ENCODE measurements at regions not wholly inside any gene's neighbourhood (a gene's known extent, or its start where the extent isn't known, plus 50 kb on each side); places are given as distances from the start of the nearest gene placed in this dataset.

- ATAC-seq, result no peak
- no peak for TF ChIP-seq ARNTL (CRISPR knock-in tag; IDR thresholded peaks at IDR 0.05; ENCODE audit: borderline replicate concordance, low read depth)
- TF ChIP-seq RARB (CRISPR knock-in tag; IDR thresholded peaks at IDR 0.05), result no peak
- no peak for TF ChIP-seq CSRNP3 (CRISPR knock-in tag; IDR thresholded peaks at IDR 0.05)
- no peak for TF ChIP-seq GLIS3 (CRISPR knock-in tag; IDR thresholded peaks at IDR 0.05)
- no peak for TF ChIP-seq ZFP30 (CRISPR knock-in tag; IDR thresholded peaks at IDR 0.05)
- TF ChIP-seq CREB5 (CRISPR knock-in tag; IDR thresholded peaks at IDR 0.05; ENCODE audit: low read depth), result no peak
- TF ChIP-seq ZC3H10 (CRISPR knock-in tag; IDR thresholded peaks at IDR 0.05), result no peak
- TF ChIP-seq ZNF70 (CRISPR knock-in tag; IDR thresholded peaks at IDR 0.05), result no peak
Observed at GRCh38 chr1:30641572-30642353, 81.6 kb downstream of the MATN1 start.

- TF ChIP-seq BACH2 (CRISPR knock-in tag; IDR thresholded peaks at IDR 0.05; ENCODE audit: borderline replicate concordance) (no peak), ISL1 (CRISPR knock-in tag; IDR thresholded peaks at IDR 0.05) (no peak), ZNF70 (CRISPR knock-in tag; IDR thresholded peaks at IDR 0.05) (no peak), TSHZ2 (CRISPR knock-in tag; IDR thresholded peaks at IDR 0.05) (no peak), ZNF8 (CRISPR knock-in tag; IDR thresholded peaks at IDR 0.05) (no peak), TOX (CRISPR knock-in tag; IDR thresholded peaks at IDR 0.05; ENCODE audit: borderline replicate concordance) (no peak), SNAI2 (CRISPR knock-in tag; IDR thresholded peaks at IDR 0.05) (no peak), OSR1 (CRISPR knock-in tag; IDR thresholded peaks at IDR 0.05) (no peak), PATZ1 (CRISPR knock-in tag; IDR thresholded peaks at IDR 0.05; ENCODE audit: borderline replicate concordance) (no peak), CREB5 (CRISPR knock-in tag; IDR thresholded peaks at IDR 0.05; ENCODE audit: low read depth) (no peak), GLIS3 (CRISPR knock-in tag; IDR thresholded peaks at IDR 0.05) (no peak)
- no peak for ATAC-seq
Observed at GRCh38 chr1:30639881-30640452, 83.4 kb downstream of the MATN1 start.

GRCh38 chr1:30638811-30639210, 84.6 kb downstream of the MATN1 start:
- ATAC-seq, result no peak
- TF ChIP-seq, protein P1, sequence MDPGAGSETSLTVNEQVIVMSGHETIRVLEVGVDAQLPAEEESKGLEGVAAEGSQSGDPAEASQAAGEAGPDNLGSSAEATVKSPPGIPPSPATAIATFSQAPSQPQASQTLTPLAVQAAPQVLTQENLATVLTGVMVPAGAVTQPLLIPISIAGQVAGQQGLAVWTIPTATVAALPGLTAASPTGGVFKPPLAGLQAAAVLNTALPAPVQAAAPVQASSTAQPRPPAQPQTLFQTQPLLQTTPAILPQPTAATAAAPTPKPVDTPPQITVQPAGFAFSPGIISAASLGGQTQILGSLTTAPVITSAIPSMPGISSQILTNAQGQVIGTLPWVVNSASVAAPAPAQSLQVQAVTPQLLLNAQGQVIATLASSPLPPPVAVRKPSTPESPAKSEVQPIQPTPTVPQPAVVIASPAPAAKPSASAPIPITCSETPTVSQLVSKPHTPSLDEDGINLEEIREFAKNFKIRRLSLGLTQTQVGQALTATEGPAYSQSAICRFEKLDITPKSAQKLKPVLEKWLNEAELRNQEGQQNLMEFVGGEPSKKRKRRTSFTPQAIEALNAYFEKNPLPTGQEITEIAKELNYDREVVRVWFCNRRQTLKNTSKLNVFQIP (CRISPR knock-in tag; IDR thresholded peaks at IDR 0.05; ENCODE audit: borderline replicate concordance, low read depth), result no peak
- TF ChIP-seq SNAI2 (CRISPR knock-in tag; IDR thresholded peaks at IDR 0.05) (no peak), CSRNP3 (CRISPR knock-in tag; IDR thresholded peaks at IDR 0.05) (no peak), TSHZ2 (CRISPR knock-in tag; IDR thresholded peaks at IDR 0.05) (no peak), BACH2 (CRISPR knock-in tag; IDR thresholded peaks at IDR 0.05; ENCODE audit: borderline replicate concordance) (no peak), TCF4 (CRISPR knock-in tag; IDR thresholded peaks at IDR 0.05; ENCODE audit: borderline replicate concordance) (no peak), OSR1 (CRISPR knock-in tag; IDR thresholded peaks at IDR 0.05) (no peak), TOX (CRISPR knock-in tag; IDR thresholded peaks at IDR 0.05; ENCODE audit: borderline replicate concordance) (no peak), ARNTL (CRISPR knock-in tag; IDR thresholded peaks at IDR 0.05; ENCODE audit: borderline replicate concordance, low read depth) (no peak), ZNF8 (CRISPR knock-in tag; IDR thresholded peaks at IDR 0.05) (no peak), ISL1 (CRISPR knock-in tag; IDR thresholded peaks at IDR 0.05) (no peak)
